SK-N-MC (cell line): ENCODE measurements at regions not wholly inside any gene's neighbourhood (a gene's known extent, or its start where the extent isn't known, plus 50 kb on each side); places are given as distances from the start of the nearest gene placed in this dataset.

Experiments used
- EZH2 ChIP-seq: fragments of 200-600 bp; sonication (generic); IDR thresholded peaks from one replicate; pipeline ENCODE4 v1.6.1; 2017; ENCODE audit warnings: antibody characterized with exemption
- FOXP2 ChIP-seq: optimal IDR thresholded peaks from 2 replicates; pipeline ENCODE3; 2011; ENCODE audit warnings: mild to moderate bottlenecking, moderate library complexity; ENCODE audit not compliant: insufficient read depth; ENCODE audit errors: extremely low read length, control extremely low read depth
- POLR2AphosphoS5 ChIP-seq: IDR thresholded peaks from 2 replicates; pipeline ENCODE4 v1.6.1; 2012; ENCODE audit warnings: mild to moderate bottlenecking, low read depth, low read length, borderline replicate concordance

- TF ChIP-seq EZH2 = no peak
- TF ChIP-seq POLR2AphosphoS5 = no peak
- TF ChIP-seq FOXP2 = no peak
Measured at GRCh38 chr2:221680548-221680947, 108.4 kb upstream of the EPHA4 start.
